ENCODE measurements at regions not wholly inside any gene's neighbourhood (a gene's known extent, or its start where the extent isn't known, plus 50 kb on each side); places are given as distances from the start of the nearest gene placed in this dataset.

- Histone ChIP-seq H3K9me3 (ENCODE audit: control insufficient read depth in 4 of 4, low read length in 3 of 4) (no peaks in the 10 kb centered on the region), H3K4me3 (ENCODE audit: low read depth in 1 of 3, low read length in 3 of 3) (no peak overlapping the region), H3K9ac (ENCODE audit: low read depth in 1 of 2, low read length in 2 of 2) (no peak overlapping the region), H3K27me3 (ENCODE audit: control insufficient read depth in 4 of 4, insufficient read depth in 4 of 4, low read length in 3 of 4) (no peaks in the 10 kb centered on the region), H3K27ac (ENCODE audit: low read depth in 1 of 2, low read length in 2 of 2) (no peak overlapping the region), H3K4me1 (ENCODE audit: control insufficient read depth in 4 of 4, insufficient read depth in 4 of 4, low read length in 3 of 4) (no peaks in the 10 kb centered on the region), H3K36me3 (ENCODE audit: control insufficient read depth in 4 of 4, insufficient read depth in 3 of 4, low read depth in 1 of 4, low read length in 3 of 4) (no peaks in the 10 kb centered on the region)
- TF ChIP-seq HNF4A (conservative IDR thresholded peaks at IDR 0.05) (no peak), FOXA2 (IDR thresholded peaks at IDR 0.05) (no peak), SP1 (IDR thresholded peaks at IDR 0.05) (no peak), EGR1 (IDR thresholded peaks at IDR 0.05; ENCODE audit: low read depth in 2 of 2) (no peak), HNF4G (IDR thresholded peaks at IDR 0.05) (no peak), TAF1 (conservative IDR thresholded peaks at IDR 0.05) (no peak), CTCF (IDR thresholded peaks at IDR 0.05; ENCODE audit: low read depth, low read length, missing input control) (no peak), RXRA (IDR thresholded peaks at IDR 0.05) (no peak), REST (IDR thresholded peaks at IDR 0.05) (no peak), JUND (IDR thresholded peaks at IDR 0.05) (no peak), YY1 (IDR thresholded peaks at IDR 0.05) (no peak), ATF3 (IDR thresholded peaks at IDR 0.05) (no peak), GABPA (IDR thresholded peaks at IDR 0.05 in 1 of 2, conservative IDR thresholded peaks at IDR 0.05 in 1 of 2) (no peak), FOXA1 (IDR thresholded peaks at IDR 0.05) (no peak)
- no peak for DNase-seq (ENCODE audit: low spot score)
Measured at GRCh38 chr6:22098601-22099031, 198.2 kb downstream of the PRL start.

GRCh38 chr6:22099231-22099630, 197.6 kb downstream of the PRL start:
- DNase-seq (ENCODE audit: low spot score) = no peak

More at GRCh38 chr6:22099231-22099630, 197.6 kb downstream of the PRL start:
- H3K27ac ChIP-seq (ENCODE audit: low read depth in 1 of 2, low read length in 2 of 2) = no peak overlapping the region
- no peaks in the 10 kb centered on the region for H3K4me1 ChIP-seq (ENCODE audit: control insufficient read depth in 4 of 4, insufficient read depth in 4 of 4, low read length in 3 of 4)
- no peaks in the 10 kb centered on the region for H3K36me3 ChIP-seq (ENCODE audit: control insufficient read depth in 4 of 4, insufficient read depth in 3 of 4, low read depth in 1 of 4, low read length in 3 of 4)
- no peaks in the 10 kb centered on the region for H3K9me3 ChIP-seq (ENCODE audit: control insufficient read depth in 4 of 4, low read length in 3 of 4)
- H3K4me3 ChIP-seq (ENCODE audit: low read depth in 1 of 3, low read length in 3 of 3) = no peak overlapping the region
- 79% methylated on average over 7 of the region's 7 CpGs for WGBS
- H3K9ac ChIP-seq (ENCODE audit: low read depth in 1 of 2, low read length in 2 of 2) = no peak overlapping the region
- TF ChIP-seq MAX (IDR thresholded peaks at IDR 0.05) (no peak), HNF4A (conservative IDR thresholded peaks at IDR 0.05) (no peak), SP1 (IDR thresholded peaks at IDR 0.05) (no peak), RXRA (IDR thresholded peaks at IDR 0.05) (no peak), GABPA (IDR thresholded peaks at IDR 0.05 in 1 of 2, conservative IDR thresholded peaks at IDR 0.05 in 1 of 2) (no peak), TAF1 (conservative IDR thresholded peaks at IDR 0.05) (no peak), ZBTB33 (IDR thresholded peaks at IDR 0.05) (no peak), HNF4G (IDR thresholded peaks at IDR 0.05) (no peak), YY1 (IDR thresholded peaks at IDR 0.05) (no peak), ATF3 (IDR thresholded peaks at IDR 0.05) (no peak)
- no peaks in the 10 kb centered on the region for H3K27me3 ChIP-seq (ENCODE audit: control insufficient read depth in 4 of 4, insufficient read depth in 4 of 4, low read length in 3 of 4)
